Daoy (cell line): ENCODE measurements at regions not wholly inside any gene's neighbourhood (a gene's known extent, or its start where the extent isn't known, plus 50 kb on each side); places are given as distances from the start of the nearest gene placed in this dataset.
"Not testable (repeated sequence)": the region's sequence is repeated elsewhere in the genome, so short reads cannot be mapped to it uniquely, and the experiment has no call there.

Experiments
- DNase-seq: peaks from one replicate; pipeline ENCODE4 v3.0.0-alpha.2; 2015; ENCODE audit warnings: low read depth

DNA sequence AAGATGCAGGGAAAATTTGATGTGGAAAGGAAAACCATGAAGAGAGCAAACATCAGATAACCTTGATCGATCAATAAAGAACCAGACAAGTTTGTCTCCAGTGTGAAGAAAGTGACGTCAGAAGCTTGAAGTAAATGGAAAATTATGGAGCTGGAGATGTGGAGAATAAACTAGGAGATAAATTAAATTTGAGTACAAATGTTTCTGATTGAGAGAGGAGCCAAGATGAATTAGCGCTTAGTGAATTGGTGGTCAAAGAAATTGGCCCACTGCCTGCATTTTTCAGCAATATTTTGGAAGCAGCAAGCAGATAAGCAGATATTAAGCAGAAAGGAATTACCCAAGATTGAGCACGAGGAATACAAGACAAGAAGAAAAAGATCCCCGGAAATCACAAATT, 567.3 kb upstream of the ZNF385D start:
- no peak for DNase-seq

DNA sequence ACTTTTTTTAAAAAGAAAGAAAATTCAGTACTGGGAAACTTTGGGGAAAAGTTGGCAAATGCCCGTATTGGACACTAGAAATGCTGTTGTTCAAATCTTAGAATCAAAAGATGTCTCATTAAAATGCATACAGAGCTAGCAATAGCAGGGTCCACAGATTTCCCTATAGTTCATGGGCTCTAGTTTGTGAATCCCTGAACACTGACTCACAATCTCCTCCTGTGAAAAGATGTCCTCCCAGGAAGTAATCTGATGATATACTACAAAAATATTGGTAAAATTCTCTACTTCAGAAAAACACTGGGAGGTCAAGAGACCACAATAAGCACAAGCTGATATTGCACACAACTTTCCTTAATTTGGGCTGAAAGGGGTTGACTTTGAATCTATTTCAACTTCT, 568.4 kb upstream of the ZNF385D start:
- DNase-seq: no peak

DNA sequence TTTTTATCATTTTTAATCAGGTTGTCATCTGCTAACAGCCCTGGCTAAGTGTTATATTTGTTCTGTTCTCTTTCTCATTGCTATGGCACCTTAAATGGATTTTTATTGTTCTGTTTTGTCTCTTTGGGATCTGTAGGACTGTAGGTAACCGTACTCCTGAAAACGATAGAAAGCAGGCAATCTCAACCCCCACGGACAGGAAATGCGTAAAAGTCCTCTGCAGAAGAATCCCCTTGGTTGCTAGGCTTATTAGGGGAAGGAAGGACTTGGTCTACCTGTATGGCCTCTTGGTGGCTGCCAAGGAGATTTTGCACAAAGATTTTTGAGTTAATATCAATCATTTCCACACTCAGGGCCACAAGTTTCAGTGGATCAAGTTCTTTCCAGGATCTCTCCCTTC, 571.9 kb upstream of the ZNF385D start:
- no peak for DNase-seq

GRCh38 chr3:22326305-22326704, 575.3 kb upstream of the ZNF385D start:
- DNase-seq: no peak

DNA sequence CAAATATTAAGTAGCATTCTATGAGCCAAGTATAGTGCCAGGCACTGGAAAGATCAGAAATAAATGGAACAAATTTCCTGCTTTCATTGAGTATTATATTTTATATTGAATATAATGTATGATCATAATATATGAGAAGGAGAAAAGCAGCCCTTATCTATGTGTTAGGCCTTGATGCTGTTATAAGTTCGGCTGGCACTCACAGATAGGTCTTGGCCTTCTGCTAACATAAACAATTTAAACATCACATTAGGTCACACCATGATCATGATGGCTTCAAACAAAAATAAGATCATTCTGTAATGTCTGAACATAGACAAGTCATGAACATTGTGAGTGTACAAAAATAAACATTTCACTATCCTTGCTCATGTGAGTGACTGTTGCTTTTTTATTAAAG, 584.0 kb upstream of the ZNF385D start:
- no peak for DNase-seq

DNA sequence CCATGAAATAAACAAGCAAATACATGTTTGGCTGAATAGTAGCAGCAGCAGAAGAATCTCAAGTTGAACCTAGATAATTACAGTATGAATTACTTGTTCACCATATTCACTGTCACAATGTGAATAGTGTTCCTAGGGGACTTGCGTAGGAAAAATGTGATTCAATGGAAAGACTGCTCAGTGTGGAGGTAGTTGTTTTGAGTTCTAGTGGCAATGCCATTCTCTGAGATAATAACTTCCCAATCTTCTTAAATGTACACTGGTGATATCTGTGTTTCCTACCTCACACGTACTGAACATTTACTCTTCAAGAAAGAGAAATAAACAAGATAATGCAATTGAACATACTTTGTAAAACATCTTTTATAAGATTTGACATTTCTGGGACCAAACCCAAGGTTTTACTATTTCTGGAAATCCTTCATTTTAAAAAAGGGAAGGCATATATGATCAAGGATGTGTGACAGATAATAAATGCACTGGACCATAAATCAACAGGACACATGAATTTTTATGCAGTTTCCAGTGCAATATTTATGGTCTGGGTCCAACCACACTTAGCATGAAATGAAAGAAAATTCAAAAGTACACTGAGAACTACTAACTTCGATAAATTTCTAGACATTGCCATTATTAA, 598.3 kb upstream of the ZNF385D start:
- DNase-seq: no peak

GRCh38 chr3:22351806-22352205, 600.8 kb upstream of the ZNF385D start:
- no peak for DNase-seq

GRCh38 chr3:22353126-22353525, 602.1 kb upstream of the ZNF385D start:
- DNase-seq: no peak

- DNase-seq: no peak
Measured at GRCh38 chr3:22358334-22358733, 607.3 kb upstream of the ZNF385D start.

GRCh38 chr3:22360164-22360563, 609.2 kb upstream of the ZNF385D start:
- DNase-seq: no peak

DNA sequence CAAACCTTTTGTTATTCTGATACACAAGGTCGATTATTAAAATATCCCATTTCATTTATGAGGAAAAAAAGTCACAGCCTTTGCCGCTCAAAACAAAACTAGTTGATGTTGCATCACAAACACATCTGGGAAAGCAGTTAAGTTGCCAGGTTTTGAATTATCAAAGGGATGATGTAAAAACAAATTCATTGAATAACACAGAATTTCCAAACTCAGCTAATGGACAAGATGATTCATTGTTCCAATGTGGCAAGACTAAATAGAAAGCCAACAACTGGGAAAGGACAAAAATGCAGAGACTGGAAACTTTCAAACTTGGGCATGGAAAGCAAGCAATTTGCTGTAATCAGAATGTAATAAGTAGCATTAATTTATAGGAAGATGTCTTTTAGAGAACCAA, 610.0 kb upstream of the ZNF385D start:
- DNase-seq: no peak

- no peak for DNase-seq
Measured at GRCh38 chr3:22361521-22361920, 610.5 kb upstream of the ZNF385D start.

DNA sequence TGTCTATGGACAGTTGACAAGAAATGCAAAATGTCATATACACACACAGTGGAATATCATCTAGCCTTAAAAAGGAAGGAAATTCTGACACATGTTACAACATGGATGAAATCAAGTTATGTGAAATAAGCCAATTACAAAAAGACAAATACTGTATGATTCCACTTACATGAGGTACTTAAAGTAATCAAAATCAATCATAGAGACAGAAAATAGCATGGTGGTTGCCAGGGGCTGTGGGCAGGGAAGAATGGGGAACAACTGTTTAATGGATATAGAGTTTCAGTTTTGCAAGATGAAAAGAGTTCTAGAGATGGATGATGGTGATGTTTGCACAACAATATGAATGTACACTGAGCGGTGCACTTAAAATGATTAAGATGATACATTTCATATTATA, 613.8 kb upstream of the ZNF385D start:
- DNase-seq: no peak

DNA sequence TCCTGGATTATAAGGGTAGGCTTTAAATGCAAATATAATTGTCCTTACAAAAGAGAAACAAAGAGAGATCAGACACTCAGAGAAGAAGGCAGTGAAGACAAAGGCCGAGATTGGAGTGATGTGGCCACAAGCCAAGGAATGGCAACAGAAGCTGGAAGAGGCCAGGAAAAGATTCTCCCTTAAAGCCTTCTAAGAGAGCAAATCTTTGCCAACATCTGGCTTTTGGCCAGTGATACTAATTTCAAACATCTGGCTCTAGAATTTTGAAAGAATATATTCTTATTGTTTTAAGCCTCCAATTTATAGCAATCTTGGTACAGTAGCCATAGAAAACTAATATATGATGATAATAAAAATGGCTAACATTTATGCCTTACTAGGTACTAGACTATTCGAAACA, 615.8 kb upstream of the ZNF385D start:
- no peak for DNase-seq

GRCh38 chr3:22371036-22371435, 620.0 kb upstream of the ZNF385D start:
- DNase-seq: no peak

- DNase-seq: no peak
Measured at GRCh38 chr3:22371607-22372291, 620.7 kb upstream of the ZNF385D start.

DNA sequence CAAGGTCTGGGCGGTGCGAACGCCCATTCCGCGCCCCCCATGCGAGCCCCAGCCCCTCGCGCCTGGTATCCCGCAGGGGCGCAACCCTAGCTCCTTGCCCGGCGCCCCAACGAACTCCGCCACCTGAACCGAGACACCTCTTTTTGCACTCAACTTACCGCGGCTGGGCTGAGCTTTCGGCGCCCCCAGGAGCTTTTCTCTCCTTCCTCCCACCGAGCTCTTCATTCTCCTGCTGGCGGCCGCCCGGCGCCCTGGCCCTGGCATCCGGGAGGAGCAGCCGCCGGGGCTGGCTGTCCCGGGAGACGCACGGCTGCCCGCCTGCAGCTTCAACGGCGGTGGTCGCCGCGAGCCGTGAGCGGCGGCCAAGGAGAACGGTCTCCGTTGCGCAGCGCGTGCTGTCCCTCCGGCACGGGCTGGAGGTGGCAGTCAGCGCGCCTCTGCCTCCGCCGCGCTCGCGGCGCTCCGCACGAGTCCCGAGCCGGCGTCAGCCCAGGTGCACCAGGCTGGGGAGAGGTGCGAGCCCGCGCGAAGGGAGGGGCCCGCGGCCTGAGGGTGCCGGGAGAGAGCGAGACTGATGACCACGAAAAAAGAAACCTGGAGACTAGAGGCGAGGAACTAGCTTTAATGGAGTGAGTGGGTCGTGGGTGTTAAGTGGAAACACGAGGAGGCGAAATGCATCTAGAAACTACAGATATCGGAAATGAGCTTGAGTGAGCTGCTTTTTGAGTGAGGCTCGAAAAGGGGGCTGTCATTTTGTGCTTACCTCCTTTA, 621.5 kb upstream of the ZNF385D start:
- no peak for DNase-seq

DNA sequence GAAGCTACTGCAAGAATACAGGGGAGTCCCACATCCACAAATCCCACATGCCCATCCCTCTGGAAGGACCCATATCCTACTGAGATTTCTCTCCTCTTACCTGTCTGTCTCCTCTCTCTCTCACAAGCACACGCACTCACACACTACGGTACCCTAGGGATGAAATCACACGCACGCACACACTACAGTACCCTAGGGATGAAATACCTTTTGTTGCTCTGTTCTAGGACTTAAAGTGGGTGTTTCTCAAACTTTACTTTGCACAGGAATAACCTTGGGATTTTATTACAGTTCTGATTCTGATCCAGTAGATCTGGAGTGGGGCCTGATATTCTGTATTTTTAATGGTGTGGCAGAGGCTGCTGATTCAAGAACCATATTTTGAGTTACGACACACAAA, 622.2 kb upstream of the ZNF385D start:
- DNase-seq: no peak

- DNase-seq: no peak
Measured at GRCh38 chr3:22373827-22374226, 622.8 kb upstream of the ZNF385D start.

DNA sequence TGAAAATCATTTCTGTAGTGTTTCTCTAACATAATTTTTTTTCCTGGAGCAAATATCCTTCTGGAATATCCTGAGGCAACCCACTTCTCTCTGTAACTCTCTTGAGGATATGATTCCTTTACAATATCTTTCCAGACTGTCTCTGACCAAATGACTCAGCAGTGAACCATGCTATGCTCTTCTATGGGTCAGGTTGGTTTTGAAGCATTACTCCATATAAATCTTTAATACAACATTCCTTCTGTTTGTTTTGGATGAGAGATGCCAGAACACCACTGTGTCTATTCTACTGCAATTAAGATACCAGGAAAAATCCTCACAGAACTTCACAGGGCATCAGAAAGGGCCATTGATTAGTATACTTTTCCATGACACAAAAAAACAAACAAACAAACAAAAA, 626.4 kb upstream of the ZNF385D start:
- no peak for DNase-seq

GRCh38 chr3:22378869-22379268, 627.9 kb upstream of the ZNF385D start:
- no peak for DNase-seq

GRCh38 chr3:22380253-22380652, 629.2 kb upstream of the ZNF385D start:
- no peak for DNase-seq

GRCh38 chr3:22381564-22381963, 630.6 kb upstream of the ZNF385D start:
- not testable (repeated sequence) for DNase-seq
